ENCODE measurements at regions not wholly inside any gene's neighbourhood (a gene's known extent, or its start where the extent isn't known, plus 50 kb on each side); places are given as distances from the start of the nearest gene placed in this dataset.

GRCh38 chr11:20309231-20310025 is 54.1 kb upstream of the HTATIP2 start:
- Histone ChIP-seq H3K9ac (ENCODE audit: low read depth, low read length) (no peak overlapping the region), H3K4me1 (ENCODE audit: insufficient read depth, low read length) (no peaks in the 10 kb centered on the region), H2AFZ (ENCODE audit: low read depth, low read length) (no peak overlapping the region), H4K20me1 (ENCODE audit: insufficient read depth, low read length) (no peaks in the 10 kb centered on the region), H3K27ac (ENCODE audit: low read length) (no peak overlapping the region), H3K27me3 (ENCODE audit: insufficient read depth, low read length, poor library complexity) (peaks cover 7% of the 10 kb centered on the region), H3K79me2 (ENCODE audit: insufficient read depth, low read length) (no peaks in the 10 kb centered on the region), H3K4me3 (ENCODE audit: low read depth in 1 of 2, low read length in 2 of 2) (no peak overlapping the region), H3K4me2 (ENCODE audit: insufficient read depth, low read length) (no peak overlapping the region), H3K36me3 (ENCODE audit: insufficient read depth, low read length) (no peaks in the 10 kb centered on the region), H3K9me3 (ENCODE audit: insufficient read depth, low read length, severe bottlenecking) (no peaks in the 10 kb centered on the region)
- TF ChIP-seq CTCF (IDR thresholded peaks at IDR 0.05; ENCODE audit: borderline replicate concordance, extremely low read depth, low read length, poor library complexity, severe bottlenecking) (no peak), EZH2 (IDR thresholded peaks at IDR 0.05; ENCODE audit: borderline replicate concordance, low read depth, low read length, severe bottlenecking) (no peak)
- DNase-seq (no peak), ATAC-seq (ENCODE audit: insufficient read depth, low read depth) (no peak)

GRCh38 chr11:20308601-20309000 is 54.9 kb upstream of the HTATIP2 start:
- ATAC-seq (ENCODE audit: insufficient read depth, low read depth) (no peak), DNase-seq (no peak)
- TF ChIP-seq CTCF (IDR thresholded peaks at IDR 0.05; ENCODE audit: borderline replicate concordance, extremely low read depth, low read length, poor library complexity, severe bottlenecking) (no peak), EZH2 (IDR thresholded peaks at IDR 0.05; ENCODE audit: borderline replicate concordance, low read depth, low read length, severe bottlenecking) (no peak)
- H3K27ac ChIP-seq (ENCODE audit: low read length): no peak overlapping the region
- no peak overlapping the region for H3K4me2 ChIP-seq (ENCODE audit: insufficient read depth, low read length)
- peaks cover 7% of the 10 kb centered on the region for H3K27me3 ChIP-seq (ENCODE audit: insufficient read depth, low read length, poor library complexity)
- no peak overlapping the region for H2AFZ ChIP-seq (ENCODE audit: low read depth, low read length)
- no peak overlapping the region for H3K9ac ChIP-seq (ENCODE audit: low read depth, low read length)
- no peaks in the 10 kb centered on the region for H3K79me2 ChIP-seq (ENCODE audit: insufficient read depth, low read length)
- H3K4me1 ChIP-seq (ENCODE audit: insufficient read depth, low read length): no peaks in the 10 kb centered on the region
- H3K9me3 ChIP-seq (ENCODE audit: insufficient read depth, low read length, severe bottlenecking): no peaks in the 10 kb centered on the region
- no peak overlapping the region for H3K4me3 ChIP-seq (ENCODE audit: low read depth in 1 of 2, low read length in 2 of 2)
- no peaks in the 10 kb centered on the region for H4K20me1 ChIP-seq (ENCODE audit: insufficient read depth, low read length)
- H3K36me3 ChIP-seq (ENCODE audit: insufficient read depth, low read length): no peaks in the 10 kb centered on the region

GRCh38 chr11:20303391-20303965 is 60.0 kb upstream of the HTATIP2 start:
- no peak for TF ChIP-seq CTCF (IDR thresholded peaks at IDR 0.05; ENCODE audit: borderline replicate concordance, extremely low read depth, low read length, poor library complexity, severe bottlenecking)
- no peak for TF ChIP-seq EZH2 (IDR thresholded peaks at IDR 0.05; ENCODE audit: borderline replicate concordance, low read depth, low read length, severe bottlenecking)
- Histone ChIP-seq H2AFZ (ENCODE audit: low read depth, low read length) (no peak overlapping the region), H3K79me2 (ENCODE audit: insufficient read depth, low read length) (no peaks in the 10 kb centered on the region), H3K27ac (ENCODE audit: low read length) (no peak overlapping the region), H3K4me3 (ENCODE audit: low read depth in 1 of 2, low read length in 2 of 2) (no peak overlapping the region), H3K4me1 (ENCODE audit: insufficient read depth, low read length) (no peaks in the 10 kb centered on the region), H3K4me2 (ENCODE audit: insufficient read depth, low read length) (no peak overlapping the region), H3K27me3 (ENCODE audit: insufficient read depth, low read length, poor library complexity) (no peaks in the 10 kb centered on the region), H4K20me1 (ENCODE audit: insufficient read depth, low read length) (no peaks in the 10 kb centered on the region), H3K9me3 (ENCODE audit: insufficient read depth, low read length, severe bottlenecking) (no peaks in the 10 kb centered on the region), H3K36me3 (ENCODE audit: insufficient read depth, low read length) (no peaks in the 10 kb centered on the region), H3K9ac (ENCODE audit: low read depth, low read length) (no peak overlapping the region)
- DNase-seq (no peak), ATAC-seq (ENCODE audit: insufficient read depth, low read depth) (no peak)
